Endothelial cell of umbilical vein (primary cell): ENCODE measurements at regions not wholly inside any gene's neighbourhood (a gene's known extent, or its start where the extent isn't known, plus 50 kb on each side); places are given as distances from the start of the nearest gene placed in this dataset.

Experiments
- BruUV-seq: library from RNA; stranded (reverse); fragments of 400-500 nt; replicated peaks from 2 replicates; lab custom pipeline; 2021; lab: Mats Ljungman, UMichigan
- CTCF ChIA-PET: fragments of 300-600, 350-600 bp; sonication (Branson Sonifier 250); formaldehyde crosslinking; loops from one replicate; lab custom pipeline; 2021; ENCODE audit warnings: antibody characterized with exemption, inconsistent platforms; lab: Charles Lee
- POLR2A ChIA-PET: fragments of 300-600, 350-600 bp; sonication (Branson Sonifier 250); formaldehyde crosslinking; loops from one replicate; lab custom pipeline; 2021; ENCODE audit warnings: antibody characterized with exemption, inconsistent platforms; lab: Charles Lee
- DNase-seq: peaks from one replicate; pipeline ENCODE4 v3.0.0-alpha.2; 2011; ENCODE audit warnings: low read depth, low spot score
- FAIRE-seq: peaks from 2 replicates; lab custom pipeline; 2011; peaks lifted over from hg19 to GRCh38; lab: Jason Lieb, UNC
- H2AFZ ChIP-seq: 2 replicates; pipeline ENCODE4 v1.6.0; 2012; ENCODE audit warnings: low read depth, low read length, control low read depth, inconsistent platforms
- H3K27ac ChIP-seq: 2 replicates; pipeline ENCODE4 v1.5.1; 2011; ENCODE audit warnings: low read depth, mild to moderate bottlenecking, control low read depth, low read length, moderate library complexity; ENCODE audit not compliant: insufficient read depth
- H3K27me3 ChIP-seq, 2 experiments: 2 replicates each; pipeline versions ENCODE4 v1.6.0 to v1.6.1; 2011; ENCODE audit warnings: low read length in 2 of 2, mixed read lengths in 1 of 2; ENCODE audit not compliant: control insufficient read depth in 2 of 2, insufficient read depth in 2 of 2
- H3K36me3 ChIP-seq, 2 experiments: 2 replicates in 1 of 2; 3 replicates in 1 of 2; pipeline ENCODE4 v1.5.1; 2011; ENCODE audit warnings: low read length in 2 of 2, mild to moderate bottlenecking in 1 of 2, moderate library complexity in 1 of 2; ENCODE audit not compliant: control insufficient read depth in 2 of 2, insufficient read depth in 2 of 2; ENCODE audit errors: extremely low read depth in 1 of 2
- H3K4me1 ChIP-seq: 3 replicates; pipeline ENCODE4 v1.5.1; 2011; ENCODE audit warnings: mild to moderate bottlenecking, low read length; ENCODE audit not compliant: control insufficient read depth, insufficient read depth; ENCODE audit errors: extremely low read depth
- H3K4me2 ChIP-seq: 2 replicates; pipeline ENCODE4 v1.6.1; 2011; ENCODE audit warnings: low read length, control low read depth, mixed read lengths; ENCODE audit not compliant: insufficient read depth
- H3K4me3 ChIP-seq, 3 experiments: fragments of 200-600 bp in 1 of 3; sonication (generic), shearing (Covaris generic) in 1 of 3; replicated peaks in 1 of 3; 2 replicates each; pipeline ENCODE4 v1.5.1; 2011 to 2016; ENCODE audit warnings: control low read depth in 3 of 3, low read length in 3 of 3, mild to moderate bottlenecking in 2 of 3, inconsistent platforms in 1 of 3, low read depth in 1 of 3, moderate library complexity in 1 of 3; ENCODE audit not compliant: insufficient read depth in 1 of 3
- H3K79me2 ChIP-seq: 2 replicates; pipeline ENCODE4 v1.6.0; 2012; ENCODE audit warnings: low read length, inconsistent platforms; ENCODE audit not compliant: control insufficient read depth, insufficient read depth
- H3K9ac ChIP-seq: replicated peaks from 2 replicates; pipeline ENCODE3; 2011; ENCODE audit warnings: low read length, control low read depth; ENCODE audit not compliant: insufficient read depth; ENCODE audit errors: extremely low read depth
- H3K9me1 ChIP-seq: replicated peaks from 3 replicates; pipeline ENCODE4 v1.6.0; 2011; ENCODE audit warnings: mild to moderate bottlenecking, low read length; ENCODE audit not compliant: control insufficient read depth, insufficient read depth; ENCODE audit errors: extremely low read depth
- H3K9me3 ChIP-seq: replicated peaks from 2 replicates; pipeline ENCODE4 v1.5.1; 2012; ENCODE audit warnings: low read length, inconsistent platforms; ENCODE audit not compliant: control insufficient read depth, insufficient read depth
- H4K20me1 ChIP-seq: replicated peaks from 2 replicates; pipeline ENCODE3; 2011; ENCODE audit warnings: mild to moderate bottlenecking, low read length; ENCODE audit not compliant: control insufficient read depth, insufficient read depth; ENCODE audit errors: extremely low read depth
- CTCF ChIP-seq, 2 donors: IDR thresholded peaks; 1 replicate in 1 of 2; 2 replicates in 1 of 2; pipeline ENCODE4 v1.5.1; 2011; ENCODE audit warnings: low read length in 2 of 2, mild to moderate bottlenecking in 2 of 2, moderate library complexity in 2 of 2, control low read depth in 1 of 2, inconsistent platforms in 1 of 2, low read depth in 1 of 2; ENCODE audit not compliant: insufficient read depth in 1 of 2; ENCODE audit errors: extremely low read depth in 1 of 2
- EZH2 ChIP-seq: IDR thresholded peaks from 2 replicates; pipeline ENCODE4 v1.6.1; 2012; ENCODE audit warnings: borderline replicate concordance, low read depth, mild to moderate bottlenecking, moderate library complexity, low read length, inconsistent platforms; ENCODE audit not compliant: severe bottlenecking
- FOS ChIP-seq: IDR thresholded peaks from 2 replicates; pipeline ENCODE4 v1.6.1; 2011; ENCODE audit warnings: mild to moderate bottlenecking, low read length, moderate library complexity, borderline replicate concordance; ENCODE audit not compliant: insufficient read depth
- GATA2 ChIP-seq: IDR thresholded peaks from 2 replicates; pipeline ENCODE4 v1.7.0; 2011; ENCODE audit warnings: low read depth, mild to moderate bottlenecking, moderate library complexity, mixed read lengths, low read length; ENCODE audit not compliant: insufficient read length, insufficient read depth
- JUN ChIP-seq: IDR thresholded peaks from 2 replicates; pipeline ENCODE4 v1.6.1; 2011; ENCODE audit warnings: borderline replicate concordance, low read depth; ENCODE audit not compliant: insufficient read length, insufficient read depth
- MAX ChIP-seq: IDR thresholded peaks from 2 replicates; pipeline ENCODE4 v1.6.1; 2011; ENCODE audit not compliant: insufficient read depth, insufficient read length
- MYC ChIP-seq: IDR thresholded peaks from one replicate; pipeline ENCODE4 v1.6.1; 2011; ENCODE audit warnings: mild to moderate bottlenecking, low read depth, low read length
- POLR2A ChIP-seq: IDR thresholded peaks from 2 replicates; pipeline ENCODE4 v1.6.1; 2012; ENCODE audit warnings: low read depth, mild to moderate bottlenecking, control low read depth, low read length
- POLR2AphosphoS5 ChIP-seq: IDR thresholded peaks from 2 replicates; pipeline ENCODE4 v1.6.1; 2012; ENCODE audit warnings: low read depth, mild to moderate bottlenecking, control low read depth, low read length, moderate library complexity; ENCODE audit not compliant: insufficient read depth
- dilution Hi-C: fragments of 300-500 bp; cut with MboI; formaldehyde crosslinking; loops from one replicate; pipeline ENCODE4 v1.15.0; 2019; ENCODE audit warnings: low sequenced_read_pairs; ENCODE audit not compliant: extremely low pct_ligation_motif_present
- intact Hi-C: fragments of 100-400 bp; cut with micrococcal nuclease; formaldehyde crosslinking; loops from one replicate; pipeline ENCODE4 v1.10.0; 2022

GRCh38 chr10:113347508-113347907, 205.3 kb upstream of the HABP2 start:
- TF ChIP-seq CTCF (IDR thresholded peaks at IDR 0.05; ENCODE audit: extremely low read depth in 1 of 2, insufficient read depth in 1 of 2, low read depth in 1 of 2, low read length in 2 of 2): no peak
- TF ChIP-seq GATA2: no peak
- TF ChIP-seq MYC: no peak
- no peak for TF ChIP-seq POLR2A
- TF ChIP-seq EZH2: no peak
- no peak for TF ChIP-seq FOS
- TF ChIP-seq MAX: no peak
- no peak for TF ChIP-seq JUN
- no peak for TF ChIP-seq POLR2AphosphoS5
- H3K79me2 ChIP-seq: no peaks in the 10 kb centered on the region
- H3K27ac ChIP-seq: no peak overlapping the region
- no peaks in the 10 kb centered on the region for H4K20me1 ChIP-seq
- H3K4me1 ChIP-seq: no peaks in the 10 kb centered on the region
- H3K27me3 ChIP-seq: peaks cover 3 to 11% of the 10 kb centered on the region in 2 experiments
- H3K9me1 ChIP-seq: no peaks in the 10 kb centered on the region
- dilution Hi-C loops: no loop called here
- ChIA-PET POLR2A (no interaction called here), CTCF (no interaction called here)
- BruUV-seq: no TSS peak
- no peak overlapping the region for H3K4me2 ChIP-seq
- DNase-seq (no peak), FAIRE-seq (no peak)
- intact Hi-C loops: no loop called here
- H3K4me3 ChIP-seq: no peak overlapping the region
- no peak overlapping the region for H2AFZ ChIP-seq
- H3K9ac ChIP-seq: no peak overlapping the region
- no peaks in the 10 kb centered on the region for H3K36me3 ChIP-seq
- H3K9me3 ChIP-seq: no peaks in the 10 kb centered on the region
